Dermis blood vessel endothelial cell (primary cell): ENCODE measurements at regions not wholly inside any gene's neighbourhood (a gene's known extent, or its start where the extent isn't known, plus 50 kb on each side); places are given as distances from the start of the nearest gene placed in this dataset.

Experiments
- DNase-seq: peaks from one replicate; pipeline ENCODE4 v3.0.0; 2010

DNA sequence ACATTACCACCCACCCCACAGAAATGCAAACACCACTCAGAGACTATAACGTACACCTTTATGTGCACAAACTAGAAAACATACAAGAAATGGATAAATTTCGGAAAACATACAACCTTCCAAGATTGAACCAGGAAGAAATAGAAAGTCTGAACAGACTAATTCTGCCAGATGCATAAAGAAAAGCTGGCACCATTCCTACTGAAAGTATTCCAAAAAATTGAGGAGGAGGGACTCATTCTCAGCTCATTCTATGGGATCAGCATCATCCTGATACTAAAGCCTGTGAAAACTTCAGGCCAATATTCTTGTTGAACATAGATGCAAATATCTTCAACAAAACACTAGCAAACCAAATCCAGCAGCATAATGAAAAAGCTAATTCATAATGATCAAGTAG, 115.1 kb upstream of the CD180 start:
- DNase-seq, result no peak

GRCh38 chr5:67311208-67311607, 114.6 kb upstream of the CD180 start:
- DNase-seq, result no peak

- DNase-seq, result no peak
Observed at GRCh38 chr5:67310740-67311139, 114.1 kb upstream of the CD180 start.

- DNase-seq, result no peak
Observed at GRCh38 chr5:67310169-67310568, 113.6 kb upstream of the CD180 start.

DNA sequence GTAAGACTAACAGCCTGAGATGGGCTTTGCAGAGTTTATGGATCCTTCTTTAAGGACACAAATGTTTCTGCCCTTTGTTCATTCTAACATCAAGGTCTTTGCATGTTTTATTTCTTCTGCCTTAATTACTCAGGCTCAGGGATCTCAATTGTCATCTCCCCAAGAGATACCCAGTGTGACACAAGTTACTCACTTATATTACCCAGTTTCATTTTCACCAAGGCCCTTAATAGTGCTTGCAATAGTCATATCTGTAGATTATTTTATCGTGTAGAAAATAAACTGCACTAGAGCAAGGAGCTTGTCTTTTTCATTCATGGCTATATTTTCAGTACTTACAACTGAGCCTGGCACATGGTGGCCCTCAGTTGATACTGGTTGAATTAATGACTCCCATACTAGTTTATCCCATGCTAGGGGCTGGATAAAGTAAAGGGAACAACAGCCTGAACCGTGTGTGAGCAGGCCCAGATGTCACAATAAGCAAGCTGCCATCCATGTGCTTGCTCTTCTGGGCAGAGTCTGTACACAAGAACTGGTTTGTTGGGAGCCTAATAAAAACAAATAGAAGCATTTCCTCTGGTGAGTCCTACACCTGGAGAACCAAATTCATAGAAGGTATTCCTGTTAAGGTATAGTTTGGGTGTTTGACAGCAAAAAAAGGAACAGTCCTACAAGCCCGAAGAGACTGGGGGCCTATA, 112.5 kb upstream of the CD180 start:
- no peak for DNase-seq

- no peak for DNase-seq
Observed at GRCh38 chr5:67306965-67307607, 110.5 kb upstream of the CD180 start.

- peak; percentile 72 for DNase-seq
Observed at GRCh38 chr5:67305913-67306710, 109.5 kb upstream of the CD180 start.

- no peak for DNase-seq
Observed at GRCh38 chr5:67305401-67305800, 108.8 kb upstream of the CD180 start.

DNA sequence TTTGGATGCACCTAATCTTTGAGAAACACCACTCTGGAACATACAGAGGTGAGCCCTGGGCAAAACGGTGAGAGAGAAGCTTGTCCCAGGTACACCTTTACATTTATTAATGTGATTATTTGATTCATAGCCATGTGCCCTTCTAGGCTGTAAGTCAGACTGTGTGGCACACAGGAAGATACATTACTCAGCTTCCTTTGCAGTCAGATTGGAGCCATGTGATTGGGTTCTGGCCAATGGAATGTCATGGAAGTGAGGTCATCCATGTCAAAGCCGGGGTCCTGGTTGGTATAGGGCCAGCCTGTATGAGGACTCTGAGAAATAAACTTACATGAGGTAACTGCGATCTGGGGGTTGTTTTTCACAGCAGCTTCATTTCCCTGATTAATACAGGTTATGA, 106.8 kb upstream of the CD180 start:
- DNase-seq, result peak; percentile 89

DNA sequence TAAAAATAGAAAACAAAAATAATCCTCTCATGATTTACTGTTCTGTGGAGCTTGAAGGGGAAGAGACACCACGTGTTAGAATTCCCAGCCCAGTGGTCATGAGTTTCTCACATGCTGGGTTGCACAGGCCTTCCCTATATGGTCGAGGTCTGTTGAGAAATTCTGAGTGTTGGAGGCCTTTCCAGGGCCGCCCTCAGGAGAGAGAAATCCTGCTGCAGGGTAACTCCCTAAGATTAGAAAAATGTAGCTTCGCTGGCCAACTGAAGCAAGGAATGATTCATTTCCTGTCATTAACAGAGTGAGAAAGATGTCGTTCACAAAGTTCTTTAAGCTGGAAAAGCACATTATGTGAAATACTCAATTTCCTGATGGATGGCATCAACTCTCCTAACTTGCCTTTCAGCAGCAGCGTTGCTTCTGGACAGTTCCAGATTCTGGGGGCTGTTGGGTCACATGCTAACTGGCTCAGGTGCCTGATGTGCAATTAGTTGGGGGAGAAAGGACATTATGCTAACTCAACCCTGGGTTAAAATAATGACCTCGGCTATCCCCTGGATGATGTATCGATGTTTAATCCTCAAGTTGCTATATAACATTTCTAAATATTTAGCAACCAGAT, 104.8 kb upstream of the CD180 start:
- peak; percentile 86 for DNase-seq

GRCh38 chr5:67300326-67300725, 103.7 kb upstream of the CD180 start:
- no peak for DNase-seq

GRCh38 chr5:67299231-67299735, 102.7 kb upstream of the CD180 start:
- no peak for DNase-seq

DNA sequence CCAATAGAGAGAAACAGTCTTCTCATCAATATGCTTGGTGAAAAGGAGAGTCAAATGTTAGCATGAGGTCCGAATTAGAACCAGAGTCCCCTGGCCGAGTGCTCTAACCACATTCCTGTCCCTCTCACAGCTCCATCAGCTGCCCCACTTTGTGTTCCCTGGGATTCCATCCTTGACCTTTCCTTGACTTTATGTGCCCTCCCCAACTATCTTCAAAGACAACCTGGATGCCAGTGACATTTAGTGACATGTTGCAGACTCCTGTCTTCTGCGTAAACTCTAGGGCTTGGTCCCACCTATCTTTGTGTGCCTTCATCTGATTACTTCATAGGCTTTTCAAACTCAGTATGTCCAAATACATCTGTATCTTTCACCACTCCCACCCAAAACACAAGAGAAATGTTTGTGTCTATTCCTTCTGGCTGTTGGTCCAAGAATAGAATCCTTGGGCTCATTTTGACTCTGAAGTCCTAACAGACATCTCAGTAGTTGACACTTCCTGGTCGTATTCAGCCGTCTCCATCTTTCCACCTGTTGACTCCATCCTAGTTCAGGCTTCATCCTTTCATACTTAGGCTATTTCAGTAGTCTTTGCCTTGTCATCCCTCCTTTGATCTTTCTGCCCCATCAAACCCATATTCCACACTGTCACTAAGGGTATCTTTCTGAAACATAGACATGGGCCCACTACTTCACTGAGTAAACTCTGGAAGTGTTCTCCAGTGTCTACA, 101.4 kb upstream of the CD180 start:
- DNase-seq, result no peak

- DNase-seq, result no peak
Observed at GRCh38 chr5:67297376-67297775, 100.8 kb upstream of the CD180 start.

GRCh38 chr5:67294266-67294938, 97.8 kb upstream of the CD180 start:
- DNase-seq, result no peak

- DNase-seq, result no peak
Observed at GRCh38 chr5:67293226-67293625, 96.6 kb upstream of the CD180 start.

GRCh38 chr5:67292201-67292940, 95.8 kb upstream of the CD180 start:
- no peak for DNase-seq

DNA sequence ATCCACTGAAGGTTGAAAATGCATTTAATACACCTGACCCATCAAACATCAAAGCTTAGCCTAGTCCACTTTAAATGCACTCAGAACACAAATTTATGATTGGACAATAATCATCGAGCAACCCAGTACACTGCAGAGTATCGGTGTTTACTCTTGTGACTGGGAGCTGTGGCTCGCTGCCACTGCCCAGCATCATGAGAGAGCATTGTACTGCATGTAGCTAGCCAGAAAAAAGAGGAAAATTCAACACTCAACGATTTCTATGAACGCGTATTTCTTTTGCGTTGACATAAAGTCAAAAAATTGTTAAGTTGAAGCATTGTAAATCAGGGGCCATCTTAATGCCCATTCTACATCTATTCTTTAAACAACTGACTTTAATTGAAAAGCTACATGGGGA, 95.1 kb upstream of the CD180 start:
- no peak for DNase-seq

GRCh38 chr5:67291066-67291465, 94.5 kb upstream of the CD180 start:
- DNase-seq, result no peak

- DNase-seq, result no peak
Observed at GRCh38 chr5:67290655-67291054, 94.1 kb upstream of the CD180 start.
